Activated CD4-positive, alpha-beta T cell treated with anti-CD3 and anti-CD28 coated beads for 36 hours (primary cell): ENCODE measurements at regions not wholly inside any gene's neighbourhood (a gene's known extent, or its start where the extent isn't known, plus 50 kb on each side); places are given as distances from the start of the nearest gene placed in this dataset.

Experiments used
- ATAC-seq: fragments of 200-7000 bp; cut with Tn5 transposase; one replicate; pipeline ENCODE4 v1.10.0; 2021; ENCODE audit warnings: mild to moderate bottlenecking, moderate library complexity
- CTCF ChIA-PET: fragments of 350-600 bp; sonication (Branson Sonifier 250); formaldehyde crosslinking; loops from one replicate; lab custom pipeline; 2021; ENCODE audit warnings: antibody characterized with exemption; lab: Charles Lee
- POLR2A ChIA-PET: fragments of 350-600 bp; sonication (Branson Sonifier 250); formaldehyde crosslinking; loops from one replicate; lab custom pipeline; 2021; ENCODE audit warnings: antibody characterized with exemption, inconsistent platforms; lab: Charles Lee
- DNase-seq: peaks from one replicate; pipeline ENCODE4 v3.0.0-alpha.2; 2020
- H3K27ac Mint-ChIP-seq: one replicate; pipeline ENCODE4 v1.8.0; 2021; ENCODE audit warnings: mixed read lengths
- H3K27me3 Mint-ChIP-seq: one replicate; pipeline ENCODE4 v1.8.0; 2021; ENCODE audit warnings: mixed read lengths
- H3K36me3 Mint-ChIP-seq: one replicate; pipeline ENCODE4 v1.8.0; 2021; ENCODE audit warnings: low read depth, mixed read lengths
- H3K4me1 Mint-ChIP-seq: one replicate; pipeline ENCODE4 v1.8.0; 2021; ENCODE audit warnings: mixed read lengths
- H3K4me3 Mint-ChIP-seq: one replicate; pipeline ENCODE4 v1.8.0; 2021; ENCODE audit warnings: mild to moderate bottlenecking, moderate library complexity, mixed read lengths
- H3K9me3 Mint-ChIP-seq: one replicate; pipeline ENCODE4 v1.8.0; 2021; ENCODE audit warnings: low read depth, mixed read lengths
- intact Hi-C, 2 experiments: fragments of 100-400 bp; cut with DNase I in 1 of 2; cut with micrococcal nuclease in 1 of 2; formaldehyde crosslinking; loops; one replicate each; pipeline versions ENCODE4 v1.14.2 to v1.15.1; 2022 to 2024; cut with DNase I, micrococcal nuclease

GRCh38 chr13:61672756-61673155, 257.1 kb upstream of the PCDH20 start:
- Mint-ChIP-seq H3K27me3 (no peaks in the 10 kb centered on the region), H3K36me3 (no peaks in the 10 kb centered on the region), H3K27ac (no peak overlapping the region), H3K4me1 (no peaks in the 10 kb centered on the region), H3K9me3 (peaks cover 2% of the 10 kb centered on the region), H3K4me3 (no peak overlapping the region)
- ATAC-seq (no peak), DNase-seq (no peak)
- POLR2A ChIA-PET = no interaction called here
- CTCF ChIA-PET = no interaction called here
- intact Hi-C loops = no loop called here

GRCh38 chr13:61670384-61671161, 254.9 kb upstream of the PCDH20 start:
- no peaks in the 10 kb centered on the region for H3K4me1 Mint-ChIP-seq
- intact Hi-C loops = no loop called here
- CTCF ChIA-PET = no interaction called here
- no peak for ATAC-seq
- H3K36me3 Mint-ChIP-seq = no peaks in the 10 kb centered on the region
- H3K4me3 Mint-ChIP-seq = no peak overlapping the region
- no peak overlapping the region for H3K27ac Mint-ChIP-seq
- DNase-seq = no peak
- peaks cover 6% of the 10 kb centered on the region for H3K9me3 Mint-ChIP-seq
- POLR2A ChIA-PET = no interaction called here
- H3K27me3 Mint-ChIP-seq = no peaks in the 10 kb centered on the region

- intact Hi-C loops = no loop called here
- Mint-ChIP-seq H3K27me3 (no peaks in the 10 kb centered on the region), H3K4me3 (no peak overlapping the region), H3K9me3 (peaks cover 16% of the 10 kb centered on the region), H3K4me1 (no peaks in the 10 kb centered on the region), H3K27ac (no peak overlapping the region), H3K36me3 (no peaks in the 10 kb centered on the region)
- DNase-seq = no peak
- CTCF ChIA-PET = no interaction called here
- no peak for ATAC-seq
- POLR2A ChIA-PET = no interaction called here
Observed at GRCh38 chr13:61664801-61665705, 249.4 kb upstream of the PCDH20 start.

- Mint-ChIP-seq H3K27ac (no peak overlapping the region), H3K36me3 (no peaks in the 10 kb centered on the region), H3K9me3 (peaks cover 13% of the 10 kb centered on the region), H3K27me3 (no peaks in the 10 kb centered on the region), H3K4me1 (no peaks in the 10 kb centered on the region), H3K4me3 (no peak overlapping the region)
- intact Hi-C loops = no loop called here
- ChIA-PET CTCF (no interaction called here), POLR2A (no interaction called here)
- ATAC-seq (no peak), DNase-seq (no peak)
Observed at GRCh38 chr13:61654481-61654880, 238.8 kb upstream of the PCDH20 start.

- Mint-ChIP-seq H3K36me3 (no peaks in the 10 kb centered on the region), H3K4me1 (no peaks in the 10 kb centered on the region), H3K4me3 (no peak overlapping the region), H3K27ac (no peak overlapping the region), H3K27me3 (no peaks in the 10 kb centered on the region), H3K9me3 (peaks cover 6% of the 10 kb centered on the region)
- ChIA-PET POLR2A (no interaction called here), CTCF (no interaction called here)
- DNase-seq = no peak
- ATAC-seq = no peak
- intact Hi-C loops = no loop called here
Observed at GRCh38 chr13:61648547-61648946, 232.9 kb upstream of the PCDH20 start.

GRCh38 chr13:61612192-61612591, 196.5 kb upstream of the PCDH20 start:
- Mint-ChIP-seq H3K27ac (no peak overlapping the region), H3K4me3 (no peak overlapping the region), H3K4me1 (no peaks in the 10 kb centered on the region), H3K36me3 (no peaks in the 10 kb centered on the region), H3K9me3 (peaks cover 7% of the 10 kb centered on the region), H3K27me3 (no peaks in the 10 kb centered on the region)
- ChIA-PET CTCF (interaction anchor here (0.6 to 0.7 kb wide), 2 partner anchors 13 to 21 kb away, joined by 3 to 6 read pairs; no protein-coding TSS in a partner anchor), POLR2A (no interaction called here)
- DNase-seq (no peak), ATAC-seq (no peak)
- intact Hi-C loops = no loop called here

GRCh38 chr13:61608138-61608537, 192.5 kb upstream of the PCDH20 start:
- intact Hi-C loops = no loop called here
- ChIA-PET POLR2A (no interaction called here), CTCF (no interaction called here)
- Mint-ChIP-seq H3K27ac (no peak overlapping the region), H3K27me3 (no peaks in the 10 kb centered on the region), H3K4me3 (no peak overlapping the region), H3K9me3 (peaks cover 7% of the 10 kb centered on the region), H3K4me1 (no peaks in the 10 kb centered on the region), H3K36me3 (no peaks in the 10 kb centered on the region)
- ATAC-seq (no peak), DNase-seq (no peak)

- no peak overlapping the region for H3K4me3 Mint-ChIP-seq
- no peak overlapping the region for H3K27ac Mint-ChIP-seq
- H3K36me3 Mint-ChIP-seq = no peaks in the 10 kb centered on the region
- ChIA-PET CTCF (no interaction called here), POLR2A (no interaction called here)
- no peak for ATAC-seq
- no peak for DNase-seq
- intact Hi-C loops = no loop called here
- H3K9me3 Mint-ChIP-seq = peaks cover 8% of the 10 kb centered on the region
- H3K4me1 Mint-ChIP-seq = no peaks in the 10 kb centered on the region
- no peaks in the 10 kb centered on the region for H3K27me3 Mint-ChIP-seq
Observed at GRCh38 chr13:61600360-61601033, 184.8 kb upstream of the PCDH20 start.

- POLR2A ChIA-PET = no interaction called here
- Mint-ChIP-seq H3K4me3 (no peak overlapping the region), H3K4me1 (no peaks in the 10 kb centered on the region), H3K27ac (no peak overlapping the region), H3K36me3 (no peaks in the 10 kb centered on the region), H3K9me3 (no peaks in the 10 kb centered on the region), H3K27me3 (no peaks in the 10 kb centered on the region)
- no peak for DNase-seq
- intact Hi-C loops = no loop called here
- CTCF ChIA-PET = no interaction called here
- ATAC-seq = no peak
Observed at GRCh38 chr13:61592489-61592888, 176.8 kb upstream of the PCDH20 start.

GRCh38 chr13:61575973-61576372, 160.3 kb upstream of the PCDH20 start:
- ATAC-seq (no peak), DNase-seq (no peak)
- no peak overlapping the region for H3K27ac Mint-ChIP-seq
- POLR2A ChIA-PET = no interaction called here
- no peaks in the 10 kb centered on the region for H3K27me3 Mint-ChIP-seq
- intact Hi-C loops = no loop called here
- no peaks in the 10 kb centered on the region for H3K4me1 Mint-ChIP-seq
- no peaks in the 10 kb centered on the region for H3K36me3 Mint-ChIP-seq
- CTCF ChIA-PET = no interaction called here
- no peak overlapping the region for H3K4me3 Mint-ChIP-seq
- peaks cover 7% of the 10 kb centered on the region for H3K9me3 Mint-ChIP-seq

- Mint-ChIP-seq H3K27ac (no peak overlapping the region), H3K4me3 (no peak overlapping the region), H3K27me3 (no peaks in the 10 kb centered on the region), H3K4me1 (no peaks in the 10 kb centered on the region), H3K36me3 (no peaks in the 10 kb centered on the region), H3K9me3 (peaks cover 9% of the 10 kb centered on the region)
- ATAC-seq (no peak), DNase-seq (no peak)
- intact Hi-C loops = no loop called here
- ChIA-PET POLR2A (no interaction called here), CTCF (interaction anchor here (0.6 kb wide), 1 partner anchor 1215 kb away, joined by 4 read pairs; no protein-coding TSS in a partner anchor)
Observed at GRCh38 chr13:61563645-61564044, 148.0 kb upstream of the PCDH20 start.
